Activated T-helper 2 cell treated with anti-CD3 and anti-CD28 coated beads, Interferon-gamma antibody, Interleukin-2, Interleukin-4, amounts not matched to agents 10 μg/mL and 5 μg/mL and 100 μg/mL, durations not matched to agents 14 hours and 24 hours and 36 hours (primary cell): ENCODE measurements at regions not wholly inside any gene's neighbourhood (a gene's known extent, or its start where the extent isn't known, plus 50 kb on each side); places are given as distances from the start of the nearest gene placed in this dataset.
"Not testable (repeated sequence)": the region's sequence is repeated elsewhere in the genome, so short reads cannot be mapped to it uniquely, and the experiment has no call there.

ENCODE experiments used
- DNase-seq: peaks from one replicate; pipeline ENCODE4 v3.0.0; 2021; ENCODE audit warnings: low spot score
- H3K27ac Mint-ChIP-seq: one replicate; pipeline ENCODE4 v1.8.0; 2021; ENCODE audit warnings: mixed read lengths
- H3K27me3 Mint-ChIP-seq: one replicate; pipeline ENCODE4 v1.8.0; 2021; ENCODE audit warnings: low read depth, mixed read lengths
- H3K36me3 Mint-ChIP-seq: one replicate; pipeline ENCODE4 v1.8.0; 2021; ENCODE audit warnings: low read depth, mixed read lengths
- H3K4me1 Mint-ChIP-seq: one replicate; pipeline ENCODE4 v1.8.0; 2021; ENCODE audit warnings: low read depth, mixed read lengths
- H3K4me3 Mint-ChIP-seq: one replicate; pipeline ENCODE4 v1.8.0; 2021; ENCODE audit warnings: low read depth, mild to moderate bottlenecking, moderate library complexity, mixed read lengths
- H3K9me3 Mint-ChIP-seq: one replicate; pipeline ENCODE4 v1.8.0; 2021; ENCODE audit warnings: mixed read lengths
- intact Hi-C: fragments of 100-400 bp; cut with micrococcal nuclease; formaldehyde crosslinking; loops from one replicate; pipeline ENCODE4 v1.15.1; 2023

GRCh38 chr3:153248835-153249234, 86.8 kb downstream of the RAP2B start:
- DNase-seq, H3K27me3 Mint-ChIP-seq, H3K9me3 Mint-ChIP-seq, H3K4me3 Mint-ChIP-seq, intact Hi-C loops, H3K4me1 Mint-ChIP-seq, H3K27ac Mint-ChIP-seq, H3K36me3 Mint-ChIP-seq: not testable (repeated sequence)

DNA sequence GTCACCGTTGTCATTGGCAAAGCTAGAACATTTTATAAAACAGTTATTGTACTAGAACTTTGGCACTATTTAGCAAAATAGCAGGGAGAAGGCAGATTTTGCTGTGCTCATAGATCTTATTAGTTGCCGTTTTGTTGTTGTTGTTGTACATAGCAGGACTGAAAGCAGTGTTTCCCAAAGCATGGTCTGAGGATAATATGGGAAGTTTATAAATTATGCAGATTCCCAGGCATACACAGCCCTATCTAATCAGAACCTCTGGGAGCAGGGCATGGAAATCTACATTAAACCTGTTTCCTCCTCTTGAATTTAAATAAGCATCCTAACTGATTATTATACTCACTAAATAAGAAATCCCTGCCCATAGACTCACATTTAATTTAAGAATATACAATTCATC, 87.9 kb downstream of the RAP2B start:
- Mint-ChIP-seq H3K9me3 (no peaks in the 10 kb centered on the region), H3K27me3 (no peaks in the 10 kb centered on the region), H3K4me1 (no peaks in the 10 kb centered on the region), H3K36me3 (no peaks in the 10 kb centered on the region), H3K27ac (no peak overlapping the region), H3K4me3 (no peak overlapping the region)
- DNase-seq = no peak
- intact Hi-C loops = no loop called here

- H3K27ac Mint-ChIP-seq = no peak overlapping the region
- intact Hi-C loops = no loop called here
- no peaks in the 10 kb centered on the region for H3K36me3 Mint-ChIP-seq
- no peaks in the 10 kb centered on the region for H3K4me1 Mint-ChIP-seq
- no peaks in the 10 kb centered on the region for H3K27me3 Mint-ChIP-seq
- H3K9me3 Mint-ChIP-seq = no peaks in the 10 kb centered on the region
- no peak for DNase-seq
- H3K4me3 Mint-ChIP-seq = no peak overlapping the region
Observed at GRCh38 chr3:153250446-153250845, 88.4 kb downstream of the RAP2B start.

GRCh38 chr3:153252963-153253362, 90.9 kb downstream of the RAP2B start:
- Mint-ChIP-seq H3K36me3 (no peaks in the 10 kb centered on the region), H3K9me3 (no peaks in the 10 kb centered on the region), H3K4me1 (peaks cover 4% of the 10 kb centered on the region), H3K4me3 (no peak overlapping the region), H3K27ac (no peak overlapping the region), H3K27me3 (no peaks in the 10 kb centered on the region)
- intact Hi-C loops = no loop called here
- DNase-seq = no peak

DNA sequence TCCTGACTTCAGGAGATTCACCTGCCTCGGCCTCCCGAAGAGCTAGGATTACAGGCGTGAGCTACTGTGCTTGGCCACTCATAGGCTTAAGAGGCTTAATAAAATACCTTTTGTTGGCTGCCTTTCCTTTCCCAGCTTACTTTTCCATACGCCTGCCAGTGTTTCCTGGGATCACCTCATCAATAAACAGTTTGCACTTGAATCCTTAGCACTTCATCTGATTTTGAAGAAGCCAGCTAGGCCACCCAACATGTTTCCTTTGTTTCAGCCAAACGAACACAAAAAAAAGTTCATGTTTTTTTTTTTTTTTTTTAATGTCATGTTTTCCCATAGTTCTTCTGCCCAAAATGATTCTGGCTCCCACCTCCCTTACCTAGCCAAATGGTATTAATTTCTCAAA, 92.3 kb downstream of the RAP2B start:
- Mint-ChIP-seq H3K4me1 (peaks cover 6% of the 10 kb centered on the region), H3K27ac (no peak overlapping the region), H3K27me3 (no peaks in the 10 kb centered on the region), H3K9me3 (no peaks in the 10 kb centered on the region), H3K4me3 (no peak overlapping the region), H3K36me3 (no peaks in the 10 kb centered on the region)
- intact Hi-C loops = no loop called here
- no peak for DNase-seq

GRCh38 chr3:153257673-153258351, 95.8 kb downstream of the RAP2B start:
- DNase-seq = no peak
- no peaks in the 10 kb centered on the region for H3K9me3 Mint-ChIP-seq
- intact Hi-C loops = no loop called here
- H3K27ac Mint-ChIP-seq = no peak overlapping the region
- no peaks in the 10 kb centered on the region for H3K36me3 Mint-ChIP-seq
- peaks cover 6% of the 10 kb centered on the region for H3K4me1 Mint-ChIP-seq
- H3K4me3 Mint-ChIP-seq = no peak overlapping the region
- H3K27me3 Mint-ChIP-seq = no peaks in the 10 kb centered on the region

- no peak overlapping the region for H3K27ac Mint-ChIP-seq
- intact Hi-C loops = no loop called here
- H3K4me3 Mint-ChIP-seq = no peak overlapping the region
- H3K27me3 Mint-ChIP-seq = no peaks in the 10 kb centered on the region
- no peak for DNase-seq
- no peaks in the 10 kb centered on the region for H3K9me3 Mint-ChIP-seq
- peaks cover 6% of the 10 kb centered on the region for H3K4me1 Mint-ChIP-seq
- H3K36me3 Mint-ChIP-seq = no peaks in the 10 kb centered on the region
Observed at GRCh38 chr3:153259956-153260355, 97.9 kb downstream of the RAP2B start.

GRCh38 chr3:153260681-153261080, 98.7 kb downstream of the RAP2B start:
- H3K4me1 Mint-ChIP-seq = peaks cover 6% of the 10 kb centered on the region
- no peak overlapping the region for H3K4me3 Mint-ChIP-seq
- no peaks in the 10 kb centered on the region for H3K9me3 Mint-ChIP-seq
- no peaks in the 10 kb centered on the region for H3K36me3 Mint-ChIP-seq
- intact Hi-C loops = no loop called here
- DNase-seq = no peak
- no peaks in the 10 kb centered on the region for H3K27me3 Mint-ChIP-seq
- H3K27ac Mint-ChIP-seq = no peak overlapping the region

- Mint-ChIP-seq H3K4me3 (no peak overlapping the region), H3K27me3 (no peaks in the 10 kb centered on the region), H3K9me3 (peaks cover 5% of the 10 kb centered on the region), H3K4me1 (peaks cover 1% of the 10 kb centered on the region), H3K36me3 (no peaks in the 10 kb centered on the region), H3K27ac (no peak overlapping the region)
- intact Hi-C loops = no loop called here
- no peak for DNase-seq
Observed at GRCh38 chr3:153266619-153267018, 104.6 kb downstream of the RAP2B start.

DNA sequence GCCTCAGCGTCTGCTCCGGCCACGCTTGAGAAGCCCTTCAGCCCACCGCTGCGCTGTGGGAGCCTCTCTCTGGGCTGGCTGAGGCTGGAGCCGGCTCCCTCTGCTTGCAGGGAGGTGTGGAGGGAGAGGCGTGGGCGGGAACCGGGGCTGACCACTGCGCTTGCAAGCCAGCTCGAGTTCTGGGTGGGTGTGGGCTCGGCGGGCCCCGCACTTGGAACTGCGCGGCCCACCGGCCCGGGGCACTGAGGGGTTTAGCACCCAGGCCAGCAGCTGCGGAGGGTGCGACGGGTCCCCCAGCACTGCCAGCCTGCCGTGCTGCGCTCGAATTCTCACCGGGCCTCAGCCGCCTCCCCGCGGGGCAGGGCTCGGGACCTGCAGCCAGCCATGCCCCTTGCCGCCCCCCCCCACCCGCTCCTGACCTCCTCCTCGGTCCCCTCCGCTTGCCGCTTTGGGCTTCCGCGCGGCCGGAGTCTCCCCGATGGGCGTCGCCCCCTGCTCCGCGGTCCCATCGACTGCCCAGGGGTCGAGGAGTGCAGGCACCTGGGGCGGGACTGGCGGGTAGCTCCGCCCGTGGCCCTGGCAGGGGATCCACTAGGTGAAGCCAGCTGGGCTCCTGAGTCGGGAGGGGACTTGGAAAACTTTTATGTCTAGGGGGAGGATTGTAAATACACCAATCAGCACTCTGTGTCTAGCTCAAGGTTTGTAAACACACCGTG, 106.7 kb downstream of the RAP2B start:
- Mint-ChIP-seq H3K4me3 (no peak overlapping the region), H3K36me3 (no peaks in the 10 kb centered on the region), H3K4me1 (peaks cover 3% of the 10 kb centered on the region), H3K27me3 (no peaks in the 10 kb centered on the region), H3K9me3 (peaks cover 5% of the 10 kb centered on the region), H3K27ac (no peak overlapping the region)
- DNase-seq = no peak
- intact Hi-C loops = no loop called here

DNA sequence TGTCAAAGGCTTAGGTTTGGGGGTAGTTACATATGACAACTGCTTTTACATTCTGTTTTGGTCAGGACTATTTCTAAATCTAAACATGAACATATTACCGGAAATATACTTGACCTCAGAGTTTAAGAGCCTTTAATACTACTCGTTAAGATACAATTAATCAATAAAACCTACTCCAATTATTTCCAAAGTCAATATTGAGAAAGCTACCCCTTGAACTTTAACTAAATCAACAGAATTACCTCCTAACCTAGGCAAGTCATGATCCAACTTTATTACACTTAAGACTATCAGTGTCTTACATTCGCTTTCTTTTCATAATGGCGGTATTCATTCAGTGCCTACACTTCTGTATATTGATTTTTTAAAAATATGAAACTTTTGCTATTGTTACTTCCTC, 107.7 kb downstream of the RAP2B start:
- H3K27ac Mint-ChIP-seq = no peak overlapping the region
- peaks cover 1% of the 10 kb centered on the region for H3K27me3 Mint-ChIP-seq
- no peaks in the 10 kb centered on the region for H3K36me3 Mint-ChIP-seq
- intact Hi-C loops = no loop called here
- no peak for DNase-seq
- no peak overlapping the region for H3K4me3 Mint-ChIP-seq
- H3K9me3 Mint-ChIP-seq = peaks cover 5% of the 10 kb centered on the region
- peaks cover 3% of the 10 kb centered on the region for H3K4me1 Mint-ChIP-seq

GRCh38 chr3:153273217-153273616, 111.2 kb downstream of the RAP2B start:
- Mint-ChIP-seq H3K36me3 (no peaks in the 10 kb centered on the region), H3K4me1 (peaks cover 3% of the 10 kb centered on the region), H3K4me3 (no peak overlapping the region), H3K27ac (no peak overlapping the region), H3K27me3 (peaks cover 4% of the 10 kb centered on the region), H3K9me3 (no peaks in the 10 kb centered on the region)
- no peak for DNase-seq
- intact Hi-C loops = no loop called here

DNA sequence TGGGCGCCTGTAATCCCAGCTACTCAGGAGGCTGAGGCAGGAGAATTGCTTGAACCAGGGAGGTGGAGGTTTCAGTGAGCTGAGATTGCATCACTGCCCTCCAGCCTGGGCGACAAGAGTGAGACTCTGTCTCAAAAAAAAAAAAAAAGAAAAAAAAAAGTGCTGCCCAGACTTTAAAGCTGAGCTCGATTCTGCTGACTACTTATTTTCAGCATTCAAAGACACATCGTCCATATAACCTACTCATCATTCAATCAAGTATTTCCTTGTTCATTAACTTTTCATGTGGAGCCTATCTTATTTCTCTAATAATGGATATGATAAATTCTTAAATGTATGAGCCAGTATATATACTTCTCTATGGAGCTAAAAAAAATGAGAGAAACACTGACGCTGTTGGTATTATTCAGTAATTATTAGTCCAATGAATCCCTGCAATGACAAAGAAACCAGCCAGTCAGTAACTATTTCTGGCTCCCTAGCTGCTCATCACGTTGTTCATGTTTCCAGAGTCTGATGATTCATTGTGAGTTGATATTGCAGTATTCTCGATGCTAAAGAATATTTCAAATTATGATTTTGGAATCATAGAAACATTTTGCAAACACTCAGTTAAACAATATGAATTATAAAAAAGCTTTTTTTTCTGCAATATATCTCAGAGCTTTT, 111.9 kb downstream of the RAP2B start:
- no peak overlapping the region for H3K4me3 Mint-ChIP-seq

More for the DNA sequence above, 111.9 kb downstream of the RAP2B start:
- H3K9me3 Mint-ChIP-seq = no peaks in the 10 kb centered on the region
- peaks cover 3% of the 10 kb centered on the region for H3K4me1 Mint-ChIP-seq
- intact Hi-C loops = no loop called here
- H3K27ac Mint-ChIP-seq = no peak overlapping the region
- peaks cover 8% of the 10 kb centered on the region for H3K27me3 Mint-ChIP-seq
- DNase-seq = no peak
- H3K36me3 Mint-ChIP-seq = no peaks in the 10 kb centered on the region
